ENCODE measurements at regions not wholly inside any gene's neighbourhood (a gene's known extent, or its start where the extent isn't known, plus 50 kb on each side); places are given as distances from the start of the nearest gene placed in this dataset.

DNA sequence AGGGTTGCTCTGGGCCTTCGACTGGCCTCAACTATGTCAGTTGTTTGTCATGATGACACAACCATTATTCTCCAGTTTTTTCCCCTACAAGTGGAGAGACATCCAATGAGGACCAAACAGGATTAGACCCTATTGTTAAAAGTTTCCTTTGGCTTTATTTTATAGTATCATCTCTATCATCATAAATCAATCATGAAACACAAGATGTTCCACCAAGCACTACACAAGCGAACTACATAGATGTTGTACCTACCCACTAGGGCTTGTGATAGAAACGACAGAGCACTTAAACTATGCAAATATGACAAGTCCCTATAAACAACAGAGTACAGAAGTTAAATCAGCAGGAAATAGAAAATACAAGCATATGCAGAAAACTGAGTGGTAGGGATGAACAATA, 422.5 kb upstream of the MARCKS start:
- ChIA-PET CTCF (no interaction called here), POLR2A (no interaction called here)
- TF ChIP-seq TCF7L2 (IDR thresholded peaks at IDR 0.05; ENCODE audit: low read depth, low read length) (no peak), CTCF (IDR thresholded peaks at IDR 0.05) (no peak), SIN3A (IDR thresholded peaks at IDR 0.05; ENCODE audit: borderline replicate concordance, insufficient read depth, low read depth, low read length) (no peak), POLR2AphosphoS5 (IDR thresholded peaks at IDR 0.05; ENCODE audit: low read depth, low read length) (no peak)
- TF ChIP-seq, protein P1, sequence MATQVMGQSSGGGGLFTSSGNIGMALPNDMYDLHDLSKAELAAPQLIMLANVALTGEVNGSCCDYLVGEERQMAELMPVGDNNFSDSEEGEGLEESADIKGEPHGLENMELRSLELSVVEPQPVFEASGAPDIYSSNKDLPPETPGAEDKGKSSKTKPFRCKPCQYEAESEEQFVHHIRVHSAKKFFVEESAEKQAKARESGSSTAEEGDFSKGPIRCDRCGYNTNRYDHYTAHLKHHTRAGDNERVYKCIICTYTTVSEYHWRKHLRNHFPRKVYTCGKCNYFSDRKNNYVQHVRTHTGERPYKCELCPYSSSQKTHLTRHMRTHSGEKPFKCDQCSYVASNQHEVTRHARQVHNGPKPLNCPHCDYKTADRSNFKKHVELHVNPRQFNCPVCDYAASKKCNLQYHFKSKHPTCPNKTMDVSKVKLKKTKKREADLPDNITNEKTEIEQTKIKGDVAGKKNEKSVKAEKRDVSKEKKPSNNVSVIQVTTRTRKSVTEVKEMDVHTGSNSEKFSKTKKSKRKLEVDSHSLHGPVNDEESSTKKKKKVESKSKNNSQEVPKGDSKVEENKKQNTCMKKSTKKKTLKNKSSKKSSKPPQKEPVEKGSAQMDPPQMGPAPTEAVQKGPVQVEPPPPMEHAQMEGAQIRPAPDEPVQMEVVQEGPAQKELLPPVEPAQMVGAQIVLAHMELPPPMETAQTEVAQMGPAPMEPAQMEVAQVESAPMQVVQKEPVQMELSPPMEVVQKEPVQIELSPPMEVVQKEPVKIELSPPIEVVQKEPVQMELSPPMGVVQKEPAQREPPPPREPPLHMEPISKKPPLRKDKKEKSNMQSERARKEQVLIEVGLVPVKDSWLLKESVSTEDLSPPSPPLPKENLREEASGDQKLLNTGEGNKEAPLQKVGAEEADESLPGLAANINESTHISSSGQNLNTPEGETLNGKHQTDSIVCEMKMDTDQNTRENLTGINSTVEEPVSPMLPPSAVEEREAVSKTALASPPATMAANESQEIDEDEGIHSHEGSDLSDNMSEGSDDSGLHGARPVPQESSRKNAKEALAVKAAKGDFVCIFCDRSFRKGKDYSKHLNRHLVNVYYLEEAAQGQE (IDR thresholded peaks at IDR 0.05; ENCODE audit: insufficient read depth in 1 of 2, low read depth in 2 of 2, low read length in 1 of 2): no peak
- no peaks in the 10 kb centered on the region for H3K36me3 ChIP-seq (ENCODE audit: control insufficient read depth, insufficient read depth, low read length)
- intact Hi-C loops (cut with micrococcal nuclease; ENCODE audit: unreplicated experiment) (no loop called here), in situ Hi-C loops (cut with HindIII; ENCODE audit: low pct_unique_long_range_greater_than_20kb, low sequenced_read_pairs) (no loop called here)
- no peak overlapping the region for H3K4me3 ChIP-seq (ENCODE audit: low read depth in 2 of 2, low read length in 2 of 2)
- no peaks in the 10 kb centered on the region for H3K4me1 ChIP-seq (ENCODE audit: control insufficient read depth, insufficient read depth, low read length)
- DNase-seq (ENCODE audit: low read depth, low spot score): no peak
- H3K27ac ChIP-seq (ENCODE audit: low read length): no peak overlapping the region
- ATAC-seq: no peak
- no TSS peak for BruUV-seq (replicated peaks)
- no peaks in the 10 kb centered on the region for H3K9me3 ChIP-seq (ENCODE audit: control insufficient read depth, insufficient read depth, low read depth, low read length)
- no peaks in the 10 kb centered on the region for H3K27me3 ChIP-seq (ENCODE audit: control insufficient read depth, insufficient read depth, low read length)

- H3K4me3 ChIP-seq (ENCODE audit: low read depth in 2 of 2, low read length in 2 of 2): no peak overlapping the region
- H3K4me1 ChIP-seq (ENCODE audit: control insufficient read depth, insufficient read depth, low read length): no peaks in the 10 kb centered on the region
- POLR2A ChIA-PET: no interaction called here
- no peak for DNase-seq (ENCODE audit: low read depth, low spot score)
- CTCF ChIA-PET: no interaction called here
- ATAC-seq: no peak
- intact Hi-C loops (cut with micrococcal nuclease; ENCODE audit: unreplicated experiment) (no loop called here), in situ Hi-C loops (cut with HindIII; ENCODE audit: low pct_unique_long_range_greater_than_20kb, low sequenced_read_pairs) (no loop called here)
- TF ChIP-seq, protein P1 (IDR thresholded peaks at IDR 0.05; ENCODE audit: insufficient read depth in 1 of 2, low read depth in 2 of 2, low read length in 1 of 2): no peak
- no peak for TF ChIP-seq SIN3A (IDR thresholded peaks at IDR 0.05; ENCODE audit: borderline replicate concordance, insufficient read depth, low read depth, low read length)
- no peak for TF ChIP-seq CTCF (IDR thresholded peaks at IDR 0.05)
- no peak for TF ChIP-seq POLR2AphosphoS5 (IDR thresholded peaks at IDR 0.05; ENCODE audit: low read depth, low read length)
- no peak for TF ChIP-seq TCF7L2 (IDR thresholded peaks at IDR 0.05; ENCODE audit: low read depth, low read length)
- no TSS peak for BruUV-seq (replicated peaks)
- H3K36me3 ChIP-seq (ENCODE audit: control insufficient read depth, insufficient read depth, low read length): no peaks in the 10 kb centered on the region
- H3K27ac ChIP-seq (ENCODE audit: low read length): no peak overlapping the region
- no peaks in the 10 kb centered on the region for H3K9me3 ChIP-seq (ENCODE audit: control insufficient read depth, insufficient read depth, low read depth, low read length)
- H3K27me3 ChIP-seq (ENCODE audit: control insufficient read depth, insufficient read depth, low read length): no peaks in the 10 kb centered on the region
Measured at GRCh38 chr6:113437566-113437965, 419.6 kb upstream of the MARCKS start.
